ENCODE measurements at regions not wholly inside any gene's neighbourhood (a gene's known extent, or its start where the extent isn't known, plus 50 kb on each side); places are given as distances from the start of the nearest gene placed in this dataset.

- Mint-ChIP-seq H3K27ac (ENCODE audit: unreplicated experiment) (no peak overlapping the region), H3K9me3 (ENCODE audit: unreplicated experiment) (no peaks in the 10 kb centered on the region), H3K36me3 (ENCODE audit: unreplicated experiment) (no peaks in the 10 kb centered on the region), H3K4me3 (ENCODE audit: unreplicated experiment) (no peak overlapping the region), H3K4me1 (ENCODE audit: low read depth, unreplicated experiment) (no peaks in the 10 kb centered on the region), H3K27me3 (ENCODE audit: unreplicated experiment) (no peaks in the 10 kb centered on the region)
- no peak for DNase-seq
- TF ChIP-seq CTCF (IDR thresholded peaks at IDR 0.05; ENCODE audit: partially characterized antibody, unreplicated experiment) = no peak
Observed at GRCh38 chr6:160831739-160832138, 129.7 kb downstream of the PLG start.

- H3K9me3 Mint-ChIP-seq (ENCODE audit: unreplicated experiment) = no peaks in the 10 kb centered on the region
- H3K4me3 Mint-ChIP-seq (ENCODE audit: unreplicated experiment) = no peak overlapping the region
- DNase-seq = no peak
- no peaks in the 10 kb centered on the region for H3K36me3 Mint-ChIP-seq (ENCODE audit: unreplicated experiment)
- no peak for TF ChIP-seq CTCF (IDR thresholded peaks at IDR 0.05; ENCODE audit: partially characterized antibody, unreplicated experiment)
- no peaks in the 10 kb centered on the region for H3K27me3 Mint-ChIP-seq (ENCODE audit: unreplicated experiment)
- no peaks in the 10 kb centered on the region for H3K4me1 Mint-ChIP-seq (ENCODE audit: low read depth, unreplicated experiment)
- H3K27ac Mint-ChIP-seq (ENCODE audit: unreplicated experiment) = no peak overlapping the region
Observed at GRCh38 chr6:160832422-160832821, 130.4 kb downstream of the PLG start.

- peak; percentile 17 for DNase-seq
- Mint-ChIP-seq H3K27me3 (ENCODE audit: unreplicated experiment) (no peaks in the 10 kb centered on the region), H3K27ac (ENCODE audit: unreplicated experiment) (no peak overlapping the region), H3K4me3 (ENCODE audit: unreplicated experiment) (no peak overlapping the region), H3K36me3 (ENCODE audit: unreplicated experiment) (no peaks in the 10 kb centered on the region), H3K9me3 (ENCODE audit: unreplicated experiment) (no peaks in the 10 kb centered on the region), H3K4me1 (ENCODE audit: low read depth, unreplicated experiment) (no peaks in the 10 kb centered on the region)
- no peak for TF ChIP-seq CTCF (IDR thresholded peaks at IDR 0.05; ENCODE audit: partially characterized antibody, unreplicated experiment)
Observed at GRCh38 chr6:160837146-160837545, 135.1 kb downstream of the PLG start.

GRCh38 chr6:160851031-160851430 is 140.5 kb upstream of the MAP3K4 start:
- DNase-seq = no peak
- Mint-ChIP-seq H3K36me3 (ENCODE audit: unreplicated experiment) (no peaks in the 10 kb centered on the region), H3K27me3 (ENCODE audit: unreplicated experiment) (no peaks in the 10 kb centered on the region), H3K9me3 (ENCODE audit: unreplicated experiment) (no peaks in the 10 kb centered on the region), H3K4me3 (ENCODE audit: unreplicated experiment) (no peak overlapping the region), H3K27ac (ENCODE audit: unreplicated experiment) (no peak overlapping the region), H3K4me1 (ENCODE audit: low read depth, unreplicated experiment) (no peaks in the 10 kb centered on the region)
- TF ChIP-seq CTCF (IDR thresholded peaks at IDR 0.05; ENCODE audit: partially characterized antibody, unreplicated experiment) = no peak

- no peaks in the 10 kb centered on the region for H3K36me3 Mint-ChIP-seq (ENCODE audit: unreplicated experiment)
- H3K27me3 Mint-ChIP-seq (ENCODE audit: unreplicated experiment) = no peaks in the 10 kb centered on the region
- H3K4me3 Mint-ChIP-seq (ENCODE audit: unreplicated experiment) = no peak overlapping the region
- DNase-seq = no peak
- no peak for TF ChIP-seq CTCF (IDR thresholded peaks at IDR 0.05; ENCODE audit: partially characterized antibody, unreplicated experiment)
- no peaks in the 10 kb centered on the region for H3K9me3 Mint-ChIP-seq (ENCODE audit: unreplicated experiment)
- H3K27ac Mint-ChIP-seq (ENCODE audit: unreplicated experiment) = no peak overlapping the region
- no peaks in the 10 kb centered on the region for H3K4me1 Mint-ChIP-seq (ENCODE audit: low read depth, unreplicated experiment)
Observed at GRCh38 chr6:160853946-160854345, 137.6 kb upstream of the MAP3K4 start.

Data from glutamatergic neuron (in vitro differentiated cells).